ENCODE measurements at regions not wholly inside any gene's neighbourhood (a gene's known extent, or its start where the extent isn't known, plus 50 kb on each side); places are given as distances from the start of the nearest gene placed in this dataset.

DNA sequence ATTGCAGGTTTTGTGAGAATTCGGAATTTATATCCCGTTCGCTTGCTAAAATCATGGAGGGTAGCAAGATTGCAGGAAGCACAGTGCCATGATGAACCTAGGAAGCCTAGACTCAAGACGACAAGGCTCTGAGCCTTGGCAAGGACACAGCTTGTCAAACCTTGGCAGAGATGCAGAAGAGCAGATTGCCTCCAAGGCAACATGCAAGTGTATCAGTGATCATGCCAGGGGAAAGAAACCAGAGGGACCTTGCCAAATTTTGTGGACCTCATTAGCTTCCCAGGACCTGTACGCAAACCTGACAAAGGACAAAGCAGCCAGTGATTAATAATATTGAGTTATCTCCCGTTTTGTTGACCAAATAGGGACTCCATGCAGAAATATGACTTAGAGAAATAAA, 159.7 kb downstream of the GOLIM4 start:
- no peak for DNase-seq (ENCODE audit: low read depth)
- TF ChIP-seq POLR2A (IDR thresholded peaks at IDR 0.05; ENCODE audit: extremely low read depth, insufficient read length): no peak
- TF ChIP-seq, protein P1, sequence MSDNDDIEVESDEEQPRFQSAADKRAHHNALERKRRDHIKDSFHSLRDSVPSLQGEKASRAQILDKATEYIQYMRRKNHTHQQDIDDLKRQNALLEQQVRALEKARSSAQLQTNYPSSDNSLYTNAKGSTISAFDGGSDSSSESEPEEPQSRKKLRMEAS (IDR thresholded peaks at IDR 0.05; ENCODE audit: low read depth, low read length): no peak
- H3K4me3 ChIP-seq (ENCODE audit: low read depth, low read length): no peak overlapping the region

DNA sequence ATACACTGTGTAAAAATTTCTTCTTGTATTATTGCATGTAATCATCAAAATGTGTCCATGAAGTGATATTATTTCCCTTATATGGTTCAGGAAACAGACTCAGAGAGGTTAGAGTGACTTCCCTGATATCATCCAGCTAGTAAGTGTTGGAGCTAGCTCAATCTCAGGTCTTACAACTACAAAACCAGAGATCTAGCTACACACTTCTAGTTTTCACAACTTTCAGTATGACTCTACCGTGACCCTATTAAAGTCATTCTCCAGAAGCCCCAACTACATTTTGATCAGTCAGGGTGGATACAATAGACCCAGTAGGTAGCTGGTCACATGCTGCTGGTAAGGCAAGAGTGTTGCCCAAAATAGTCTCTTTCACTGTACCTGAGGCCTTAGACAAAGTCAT, 165.3 kb downstream of the GOLIM4 start:
- no peak overlapping the region for H3K4me3 ChIP-seq (ENCODE audit: low read depth, low read length)
- TF ChIP-seq MYC (IDR thresholded peaks at IDR 0.05; ENCODE audit: low read depth, low read length) (no peak), POLR2A (IDR thresholded peaks at IDR 0.05; ENCODE audit: extremely low read depth, insufficient read length) (no peak)
- TF ChIP-seq, protein P1 (IDR thresholded peaks at IDR 0.05; ENCODE audit: low read depth, low read length): no peak
- TF ChIP-seq, protein P2, sequence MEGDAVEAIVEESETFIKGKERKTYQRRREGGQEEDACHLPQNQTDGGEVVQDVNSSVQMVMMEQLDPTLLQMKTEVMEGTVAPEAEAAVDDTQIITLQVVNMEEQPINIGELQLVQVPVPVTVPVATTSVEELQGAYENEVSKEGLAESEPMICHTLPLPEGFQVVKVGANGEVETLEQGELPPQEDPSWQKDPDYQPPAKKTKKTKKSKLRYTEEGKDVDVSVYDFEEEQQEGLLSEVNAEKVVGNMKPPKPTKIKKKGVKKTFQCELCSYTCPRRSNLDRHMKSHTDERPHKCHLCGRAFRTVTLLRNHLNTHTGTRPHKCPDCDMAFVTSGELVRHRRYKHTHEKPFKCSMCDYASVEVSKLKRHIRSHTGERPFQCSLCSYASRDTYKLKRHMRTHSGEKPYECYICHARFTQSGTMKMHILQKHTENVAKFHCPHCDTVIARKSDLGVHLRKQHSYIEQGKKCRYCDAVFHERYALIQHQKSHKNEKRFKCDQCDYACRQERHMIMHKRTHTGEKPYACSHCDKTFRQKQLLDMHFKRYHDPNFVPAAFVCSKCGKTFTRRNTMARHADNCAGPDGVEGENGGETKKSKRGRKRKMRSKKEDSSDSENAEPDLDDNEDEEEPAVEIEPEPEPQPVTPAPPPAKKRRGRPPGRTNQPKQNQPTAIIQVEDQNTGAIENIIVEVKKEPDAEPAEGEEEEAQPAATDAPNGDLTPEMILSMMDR (IDR thresholded peaks at IDR 0.05; ENCODE audit: low read depth, low read length): no peak
- no peak for DNase-seq (ENCODE audit: low read depth)

DNA sequence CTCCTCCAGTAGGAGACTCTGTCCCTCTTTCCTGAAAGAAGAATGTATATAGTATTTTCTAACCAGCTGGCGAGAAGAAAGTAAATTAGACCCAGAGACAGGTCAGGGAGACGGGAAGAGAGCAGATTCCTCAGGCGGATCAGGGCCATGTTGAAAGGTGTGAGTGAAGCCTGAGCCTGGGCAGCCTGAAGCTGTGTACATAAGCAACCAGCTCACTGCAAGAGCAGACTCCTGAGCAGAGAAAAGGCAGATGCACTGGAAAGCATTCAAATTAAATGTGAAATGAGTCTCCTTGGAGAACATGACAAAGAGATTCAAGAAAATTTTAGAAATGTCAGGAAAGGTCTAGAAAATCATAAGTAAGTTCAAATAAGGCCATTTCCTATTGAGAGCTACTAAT, 165.8 kb downstream of the GOLIM4 start:
- H3K4me3 ChIP-seq (ENCODE audit: low read depth, low read length): no peak overlapping the region
- DNase-seq (ENCODE audit: low read depth): no peak
- TF ChIP-seq, protein P1 (IDR thresholded peaks at IDR 0.05; ENCODE audit: low read depth, low read length): no peak
- TF ChIP-seq, protein P2 (IDR thresholded peaks at IDR 0.05; ENCODE audit: low read depth, low read length): no peak
- TF ChIP-seq POLR2A (IDR thresholded peaks at IDR 0.05; ENCODE audit: extremely low read depth, insufficient read length) (no peak), MYC (IDR thresholded peaks at IDR 0.05; ENCODE audit: low read depth, low read length) (no peak)

DNA sequence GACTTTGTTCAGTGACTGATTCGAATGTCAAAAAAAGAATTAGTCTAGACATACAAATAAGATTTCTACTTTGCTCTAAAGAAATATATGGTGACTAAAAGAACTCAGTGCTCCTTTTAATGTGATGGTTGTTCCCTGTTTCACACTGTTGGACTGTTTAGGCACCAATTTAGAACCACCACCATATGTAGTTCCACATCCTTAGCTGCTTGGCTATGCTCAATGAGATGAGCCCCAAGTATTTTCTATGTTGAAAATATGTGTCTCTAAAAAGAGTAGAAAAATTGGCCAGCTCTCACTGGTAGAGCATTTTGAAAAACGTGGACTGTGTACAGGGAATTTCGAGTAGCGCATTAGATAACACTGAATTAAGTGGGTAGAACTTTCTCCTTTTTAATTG, 167.3 kb downstream of the GOLIM4 start:
- H3K4me3 ChIP-seq (ENCODE audit: low read depth, low read length): no peak overlapping the region
- no peak for TF ChIP-seq POLR2A (IDR thresholded peaks at IDR 0.05; ENCODE audit: extremely low read depth, insufficient read length)
- TF ChIP-seq MYC (IDR thresholded peaks at IDR 0.05; ENCODE audit: low read depth, low read length): no peak
- TF ChIP-seq, protein P2 (IDR thresholded peaks at IDR 0.05; ENCODE audit: low read depth, low read length): no peak
- TF ChIP-seq, protein P1 (IDR thresholded peaks at IDR 0.05; ENCODE audit: low read depth, low read length): no peak
- no peak for DNase-seq (ENCODE audit: low read depth)

DNA sequence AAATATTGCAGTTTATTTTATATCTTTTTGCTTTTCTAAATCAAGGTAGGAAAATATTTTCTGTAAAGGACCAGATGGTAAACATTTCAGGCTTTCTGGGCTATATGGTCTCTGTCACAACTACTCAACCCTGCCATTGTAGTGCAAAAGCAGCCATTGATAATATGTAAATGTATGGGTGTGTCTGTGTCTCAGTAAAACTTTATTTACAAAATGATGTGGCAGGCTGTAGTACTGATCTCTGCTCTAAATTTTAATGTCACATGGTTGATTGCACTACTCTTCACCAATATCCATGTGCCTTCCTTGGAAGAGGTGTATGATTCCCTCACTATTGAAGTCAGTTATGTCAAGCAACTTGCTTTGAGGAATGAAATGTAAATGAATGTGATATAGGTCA, 175.0 kb downstream of the GOLIM4 start:
- no peak overlapping the region for H3K4me3 ChIP-seq (ENCODE audit: low read depth, low read length)
- DNase-seq (ENCODE audit: low read depth): no peak
- TF ChIP-seq MYC (IDR thresholded peaks at IDR 0.05; ENCODE audit: low read depth, low read length) (no peak), POLR2A (IDR thresholded peaks at IDR 0.05; ENCODE audit: extremely low read depth, insufficient read length) (no peak)
- TF ChIP-seq, protein P2 (IDR thresholded peaks at IDR 0.05; ENCODE audit: low read depth, low read length): no peak
- TF ChIP-seq, protein P1 (IDR thresholded peaks at IDR 0.05; ENCODE audit: low read depth, low read length): no peak

DNA sequence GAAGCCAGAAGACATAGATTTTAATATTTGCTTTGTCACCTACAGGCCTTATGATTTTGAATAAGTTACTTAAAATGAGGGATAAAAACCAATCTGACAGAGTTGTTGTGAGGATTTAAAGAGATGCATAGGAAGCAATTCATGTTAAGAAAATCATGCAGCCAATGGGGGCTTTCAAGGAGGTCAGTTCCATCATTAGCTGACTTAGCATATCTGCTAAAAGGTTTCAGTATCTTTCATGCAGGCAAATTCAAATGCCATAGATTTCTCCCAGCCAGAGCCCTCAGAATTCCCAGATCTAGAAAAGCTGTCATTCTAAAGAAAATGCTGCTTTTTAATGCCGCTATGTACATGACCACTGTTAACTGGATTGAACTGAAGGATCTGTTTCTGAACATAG, 176.1 kb downstream of the GOLIM4 start:
- TF ChIP-seq MYC (IDR thresholded peaks at IDR 0.05; ENCODE audit: low read depth, low read length): no peak
- TF ChIP-seq, protein P1 (IDR thresholded peaks at IDR 0.05; ENCODE audit: low read depth, low read length): no peak
- TF ChIP-seq POLR2A (IDR thresholded peaks at IDR 0.05; ENCODE audit: extremely low read depth, insufficient read length): no peak
- TF ChIP-seq, protein P2 (IDR thresholded peaks at IDR 0.05; ENCODE audit: low read depth, low read length): no peak
- no peak overlapping the region for H3K4me3 ChIP-seq (ENCODE audit: low read depth, low read length)
- no peak for DNase-seq (ENCODE audit: low read depth)

Measured in NB4 (cell line).